Hepatocyte (in vitro differentiated cells): ENCODE measurements at regions not wholly inside any gene's neighbourhood (a gene's known extent, or its start where the extent isn't known, plus 50 kb on each side); places are given as distances from the start of the nearest gene placed in this dataset.

Experiments used
- CTCF ChIP-seq: fragments of 200-600 bp; sonication (generic); IDR thresholded peaks from 2 replicates; pipeline ENCODE4 v1.5.1; 2016; ENCODE audit warnings: antibody characterized with exemption, mild to moderate bottlenecking; ENCODE audit not compliant: poor library complexity
- EZH2 ChIP-seq: fragments of 200-600 bp; sonication (generic); IDR thresholded peaks from 2 replicates; pipeline ENCODE4 v1.6.1; 2016; ENCODE audit warnings: antibody characterized with exemption, mild to moderate bottlenecking, borderline replicate concordance
- EZH2phosphoT487 ChIP-seq: fragments of 200-600 bp; sonication (generic); IDR thresholded peaks from one replicate; pipeline ENCODE4 v1.6.1; 2018; ENCODE audit warnings: antibody characterized with exemption, mild to moderate bottlenecking, low read depth, moderate library complexity; ENCODE audit not compliant: unreplicated experiment, severe bottlenecking

- TF ChIP-seq CTCF = no peak
- no peak for TF ChIP-seq EZH2
- no peak for TF ChIP-seq EZH2phosphoT487
Observed at GRCh38 chr3:64303401-64303800, 78.1 kb upstream of the PRICKLE2 start.
